GM12873 (cell line): ENCODE measurements at regions not wholly inside any gene's neighbourhood (a gene's known extent, or its start where the extent isn't known, plus 50 kb on each side); places are given as distances from the start of the nearest gene placed in this dataset.

Experiments used
- TF ChIP-seq, protein P1 (sequence below): IDR thresholded peaks from 2 replicates; pipeline ENCODE4 v1.5.1; 2012; ENCODE audit warnings: low read depth, mild to moderate bottlenecking, moderate library complexity, low read length, control low read depth; ENCODE audit not compliant: insufficient read depth; ENCODE audit errors: missing control alignments

GRCh38 chr10:4121502-4122380 lies 336.7 kb upstream of the KLF6 start:
- TF ChIP-seq, protein P1, sequence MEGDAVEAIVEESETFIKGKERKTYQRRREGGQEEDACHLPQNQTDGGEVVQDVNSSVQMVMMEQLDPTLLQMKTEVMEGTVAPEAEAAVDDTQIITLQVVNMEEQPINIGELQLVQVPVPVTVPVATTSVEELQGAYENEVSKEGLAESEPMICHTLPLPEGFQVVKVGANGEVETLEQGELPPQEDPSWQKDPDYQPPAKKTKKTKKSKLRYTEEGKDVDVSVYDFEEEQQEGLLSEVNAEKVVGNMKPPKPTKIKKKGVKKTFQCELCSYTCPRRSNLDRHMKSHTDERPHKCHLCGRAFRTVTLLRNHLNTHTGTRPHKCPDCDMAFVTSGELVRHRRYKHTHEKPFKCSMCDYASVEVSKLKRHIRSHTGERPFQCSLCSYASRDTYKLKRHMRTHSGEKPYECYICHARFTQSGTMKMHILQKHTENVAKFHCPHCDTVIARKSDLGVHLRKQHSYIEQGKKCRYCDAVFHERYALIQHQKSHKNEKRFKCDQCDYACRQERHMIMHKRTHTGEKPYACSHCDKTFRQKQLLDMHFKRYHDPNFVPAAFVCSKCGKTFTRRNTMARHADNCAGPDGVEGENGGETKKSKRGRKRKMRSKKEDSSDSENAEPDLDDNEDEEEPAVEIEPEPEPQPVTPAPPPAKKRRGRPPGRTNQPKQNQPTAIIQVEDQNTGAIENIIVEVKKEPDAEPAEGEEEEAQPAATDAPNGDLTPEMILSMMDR = no peak

- TF ChIP-seq, protein P1 = no peak
These were observed 335.3 kb upstream of the KLF6 start for GRCh38 chr10:4120096-4120853.

- TF ChIP-seq, protein P1 = no peak
These were observed 334.1 kb upstream of the KLF6 start for GRCh38 chr10:4119107-4119506.

- TF ChIP-seq, protein P1 = no peak
These were observed 332.6 kb upstream of the KLF6 start for GRCh38 chr10:4117604-4118003.

- TF ChIP-seq, protein P1 = no peak
These were observed 326.6 kb upstream of the KLF6 start for GRCh38 chr10:4111643-4112042.

DNA sequence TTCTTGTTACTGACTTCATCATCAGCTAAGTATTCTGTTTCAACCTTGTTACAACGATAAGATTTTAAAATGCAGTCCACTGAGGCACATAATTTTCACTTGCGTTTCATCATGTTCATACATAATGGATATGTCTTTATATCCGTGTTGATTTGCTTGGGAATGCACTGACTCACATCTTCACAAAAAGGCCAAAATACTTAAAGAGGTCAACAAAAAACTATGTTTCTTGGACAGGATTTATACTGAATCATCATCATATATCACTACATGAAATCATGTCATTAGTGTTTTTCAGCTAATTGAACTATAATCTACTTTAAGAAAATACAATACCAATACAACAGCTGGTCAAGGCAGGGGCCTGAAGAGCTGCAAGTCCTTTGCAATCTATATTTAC lies 324.5 kb upstream of the KLF6 start:
- TF ChIP-seq, protein P1 = no peak

- TF ChIP-seq, protein P1 = no peak
These were observed 323.7 kb upstream of the KLF6 start for GRCh38 chr10:4108693-4109092.
